OCI-LY7 (cell line): ENCODE measurements at regions not wholly inside any gene's neighbourhood (a gene's known extent, or its start where the extent isn't known, plus 50 kb on each side); places are given as distances from the start of the nearest gene placed in this dataset.

Experiments used
- CTCF ChIP-seq: fragments of 200-600 bp; sonication (generic); conservative IDR thresholded peaks from 2 replicates; pipeline ENCODE4 v1.5.1; 2014; ENCODE audit warnings: mild to moderate bottlenecking, antibody characterized with exemption, low read length, moderate library complexity, mixed read lengths
- EZH2phosphoT487 ChIP-seq: fragments of 200-600 bp; sonication (generic); IDR thresholded peaks from 2 replicates; pipeline ENCODE4 v1.6.1; 2018; ENCODE audit warnings: low read depth, borderline replicate concordance, mild to moderate bottlenecking, mixed run types, antibody characterized with exemption, low read length, moderate library complexity, mixed read lengths

DNA sequence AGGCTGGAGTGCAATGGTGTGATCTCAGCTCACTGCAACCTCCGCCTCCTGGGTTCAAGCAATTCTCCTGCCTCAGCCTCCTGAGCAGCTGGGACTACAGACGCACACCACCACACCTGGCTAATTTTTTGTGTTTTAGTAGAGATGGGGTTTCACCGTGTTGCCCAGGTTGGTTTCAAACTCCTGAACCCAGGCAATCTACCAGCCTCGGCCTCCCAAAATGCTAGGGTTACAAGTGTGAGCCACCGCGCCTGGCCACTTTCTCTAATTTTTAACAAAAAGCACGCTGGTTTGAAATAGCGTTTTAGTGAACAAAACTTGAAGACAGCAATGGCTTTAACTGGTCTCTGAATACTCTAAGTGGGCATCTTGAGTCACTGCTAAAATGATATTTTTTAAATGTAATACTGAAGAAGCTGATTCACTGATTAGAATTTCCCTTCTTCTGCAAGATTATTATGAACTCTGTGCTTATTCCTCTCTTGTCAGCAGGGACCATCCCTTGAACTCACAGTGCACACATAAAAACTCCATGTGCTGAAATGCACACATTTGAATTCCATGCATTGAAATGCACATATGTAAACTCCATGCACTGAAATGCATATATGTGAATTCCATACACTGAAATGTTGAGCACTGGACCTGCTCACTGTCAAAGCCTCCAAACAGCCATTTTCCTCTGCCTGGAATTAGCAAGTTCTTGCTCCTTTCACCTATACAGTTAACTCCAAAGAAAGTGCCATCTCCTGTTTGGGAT, 1411.5 kb upstream of the ACVR2A start:
- TF ChIP-seq CTCF (no peak), EZH2phosphoT487 (no peak)
